ENCODE measurements at regions not wholly inside any gene's neighbourhood (a gene's known extent, or its start where the extent isn't known, plus 50 kb on each side); places are given as distances from the start of the nearest gene placed in this dataset.

- no peak for TF ChIP-seq RARB (CRISPR knock-in tag; IDR thresholded peaks at IDR 0.05)
- TF ChIP-seq ESRRG (CRISPR knock-in tag; IDR thresholded peaks at IDR 0.05) = no peak
- TF ChIP-seq PATZ1 (CRISPR knock-in tag; IDR thresholded peaks at IDR 0.05; ENCODE audit: borderline replicate concordance) = no peak
- no peak for TF ChIP-seq ARNTL (CRISPR knock-in tag; IDR thresholded peaks at IDR 0.05; ENCODE audit: borderline replicate concordance, low read depth)
- no peak for TF ChIP-seq TOX (CRISPR knock-in tag; IDR thresholded peaks at IDR 0.05; ENCODE audit: borderline replicate concordance)
- no peak for TF ChIP-seq TCF4 (CRISPR knock-in tag; IDR thresholded peaks at IDR 0.05; ENCODE audit: borderline replicate concordance)
- no peak for TF ChIP-seq ZFP3 (CRISPR knock-in tag; IDR thresholded peaks at IDR 0.05)
- no peak for TF ChIP-seq ZNF70 (CRISPR knock-in tag; IDR thresholded peaks at IDR 0.05)
- TF ChIP-seq CREB5 (CRISPR knock-in tag; IDR thresholded peaks at IDR 0.05; ENCODE audit: low read depth) = no peak
- no peak for TF ChIP-seq ZNF8 (CRISPR knock-in tag; IDR thresholded peaks at IDR 0.05)
Observed at GRCh38 chr6:93821953-93822352, 402.6 kb upstream of the EPHA7 start.

All from SK-N-SH treated with all-trans-retinoic acid at 6 μM for 48 hours (cell line).